NCI-H187 treated with DMSO at 0.1 percent for 48 hours (cell line): ENCODE measurements at regions not wholly inside any gene's neighbourhood (a gene's known extent, or its start where the extent isn't known, plus 50 kb on each side); places are given as distances from the start of the nearest gene placed in this dataset.

Experiments used
- DNase-seq: peaks from one replicate; lab custom pipeline; 2025; lab: John Stamatoyannopoulos, UW

GRCh38 chr16:73568769-73569168 is 520.8 kb upstream of the ZFHX3 start:
- DNase-seq = no peak

GRCh38 chr16:73565925-73566324 is 518.0 kb upstream of the ZFHX3 start:
- no peak for DNase-seq

GRCh38 chr16:73565263-73565662 is 517.3 kb upstream of the ZFHX3 start:
- no peak for DNase-seq

- no peak for DNase-seq
These were observed 515.8 kb upstream of the ZFHX3 start for GRCh38 chr16:73563709-73564108.

GRCh38 chr16:73560497-73560896 is 512.6 kb upstream of the ZFHX3 start:
- no peak for DNase-seq

GRCh38 chr16:73558219-73558618 is 510.3 kb upstream of the ZFHX3 start:
- DNase-seq = no peak

- no peak for DNase-seq
These were observed 506.2 kb upstream of the ZFHX3 start for GRCh38 chr16:73553941-73554660.

GRCh38 chr16:73549984-73550631 is 502.2 kb upstream of the ZFHX3 start:
- DNase-seq = no peak

GRCh38 chr16:73547552-73548403 is 499.9 kb upstream of the ZFHX3 start:
- DNase-seq = no peak

- no peak for DNase-seq
These were observed 498.5 kb upstream of the ZFHX3 start for GRCh38 chr16:73546341-73546845.

GRCh38 chr16:73545755-73546154 is 497.8 kb upstream of the ZFHX3 start:
- DNase-seq = no peak

- no peak for DNase-seq
These were observed 497.4 kb upstream of the ZFHX3 start for GRCh38 chr16:73545290-73545689.

GRCh38 chr16:73544826-73545225 is 496.9 kb upstream of the ZFHX3 start:
- DNase-seq = no peak

- no peak for DNase-seq
These were observed 496.2 kb upstream of the ZFHX3 start for GRCh38 chr16:73543970-73544599.

- no peak for DNase-seq
These were observed 495.5 kb upstream of the ZFHX3 start for GRCh38 chr16:73543331-73543969.

- no peak for DNase-seq
These were observed 495.0 kb upstream of the ZFHX3 start for GRCh38 chr16:73542885-73543284.

- DNase-seq = no peak
These were observed 490.0 kb upstream of the ZFHX3 start for GRCh38 chr16:73537921-73538320.

- no peak for DNase-seq
These were observed 489.0 kb upstream of the ZFHX3 start for GRCh38 chr16:73536931-73537330.

- no peak for DNase-seq
These were observed 483.1 kb upstream of the ZFHX3 start for GRCh38 chr16:73531021-73531420.

GRCh38 chr16:73530529-73530928 is 482.6 kb upstream of the ZFHX3 start:
- DNase-seq = no peak

- DNase-seq = no peak
These were observed 481.5 kb upstream of the ZFHX3 start for GRCh38 chr16:73529303-73530012.
